Gastrocnemius medialis (tissue), 4 donors: ENCODE measurements at regions not wholly inside any gene's neighbourhood (a gene's known extent, or its start where the extent isn't known, plus 50 kb on each side); places are given as distances from the start of the nearest gene placed in this dataset.

Experiments
- ATAC-seq, 2 donors: fragments of 150-250 bp; one replicate each; pipeline ENCODE4 v1.9.1; 2016
- DNase-seq, 2 donors: peaks; one replicate each; pipeline ENCODE4 v3.0.0-alpha.2; 2019
- H3K27ac ChIP-seq, 4 donors: fragments of 200-600 bp; sonication (generic); 1 replicate in 1 of 4; 2 replicates in 3 of 4; pipeline ENCODE4 v1.5.1; 2016 to 2018; ENCODE audit warnings: mild to moderate bottlenecking in 2 of 4, moderate library complexity in 1 of 4
- H3K27me3 ChIP-seq, 3 donors: fragments of 200-600 bp; sonication (generic) in 2 of 3; 1 replicate in 1 of 3; 2 replicates in 2 of 3; pipeline versions ENCODE4 v1.5.1 to v1.6.0; 2016 to 2019; ENCODE audit warnings: mild to moderate bottlenecking in 1 of 3, moderate library complexity in 1 of 3
- H3K36me3 ChIP-seq, 2 donors: fragments of 200-600 bp; sonication (generic) in 1 of 2; one replicate each; pipeline ENCODE4 v1.5.1; 2017 to 2018
- H3K4me1 ChIP-seq, 2 donors: fragments of 200-600 bp; sonication (generic) in 1 of 2; one replicate each; pipeline ENCODE4 v1.5.1; 2016 to 2017; ENCODE audit warnings: mild to moderate bottlenecking in 2 of 2
- H3K4me3 ChIP-seq, 4 donors: fragments of 200-600 bp; sonication (generic) in 3 of 4; 1 replicate in 1 of 4; 2 replicates in 3 of 4; pipeline ENCODE4 v1.5.1; 2016 to 2019; ENCODE audit warnings: mild to moderate bottlenecking in 2 of 4
- H3K9me3 ChIP-seq, 3 donors: fragments of 200-600 bp; sonication (generic) in 2 of 3; 1 replicate in 1 of 3; 2 replicates in 2 of 3; pipeline ENCODE4 v1.5.1; 2016 to 2019
- CTCF ChIP-seq, 5 experiments: fragments of 450-650 bp in 3 of 5; fragments of 200-600 bp in 2 of 5; sonication (generic) in 2 of 5; IDR thresholded peaks in 4 of 5; conservative IDR thresholded peaks in 1 of 5; 1 replicate in 4 of 5; 2 replicates in 1 of 5; pipeline ENCODE4 v1.5.1; 2016 to 2019; ENCODE audit warnings: antibody characterized with exemption in 5 of 5, mild to moderate bottlenecking in 3 of 5, moderate library complexity in 3 of 5
- POLR2A ChIP-seq, 2 donors: fragments of 450-650 bp; IDR thresholded peaks; one replicate each; pipeline ENCODE4 v1.6.1; 2017; ENCODE audit warnings: antibody characterized with exemption in 2 of 2, mild to moderate bottlenecking in 2 of 2, moderate library complexity in 2 of 2
- in situ Hi-C, 4 donors: fragments of 200-750 bp; cut with MboI; loops; one replicate each; pipeline versions ENCODE4 v1.15.0 to v1.8.0; 2017; ENCODE audit warnings: low sequenced_read_pairs in 4 of 4
- intact Hi-C: fragments of 100-400 bp; cut with DNase I; formaldehyde crosslinking; loops from one replicate; pipeline ENCODE4 v1.15.1; 2023; ENCODE audit warnings: low total_unique reads

- H3K27ac ChIP-seq: no peak overlapping the region
- ATAC-seq (no peak), DNase-seq (no peak)
- no peaks in the 10 kb centered on the region for H3K27me3 ChIP-seq
- no peak overlapping the region for H3K4me3 ChIP-seq
- H3K4me1 ChIP-seq: no peaks in the 10 kb centered on the region
- H3K36me3 ChIP-seq: no peaks in the 10 kb centered on the region
- intact Hi-C loops (no loop called here), in situ Hi-C loops (no loop called here)
- TF ChIP-seq POLR2A (IDR thresholded peaks at IDR 0.05) (no peak), CTCF (IDR thresholded peaks at IDR 0.05 in 4 of 5, conservative IDR thresholded peaks at IDR 0.05 in 1 of 5) (no peak)
- no peaks in the 10 kb centered on the region for H3K9me3 ChIP-seq
Measured at GRCh38 chr13:108460043-108460442, 169.4 kb upstream of the MYO16 start.

DNA sequence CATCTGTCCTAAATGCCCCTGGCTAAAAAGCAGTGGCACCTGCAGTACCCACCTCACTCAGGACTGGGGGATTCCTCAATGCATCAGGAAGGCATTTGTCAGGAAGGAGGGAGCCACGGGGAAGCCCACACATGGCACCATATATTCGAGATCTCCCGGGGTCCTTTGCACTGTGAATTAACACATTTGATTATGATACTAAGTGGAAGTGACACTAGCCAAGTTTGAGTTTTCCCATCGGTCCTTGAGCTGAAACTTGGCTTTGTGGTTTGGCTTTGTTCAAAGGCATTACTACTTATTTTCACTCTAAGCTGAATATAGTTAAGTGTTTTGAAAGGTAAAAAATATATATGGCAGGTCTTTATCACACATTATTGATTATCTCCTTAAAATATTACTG, 168.7 kb upstream of the MYO16 start:
- intact Hi-C loops: no loop called here
- DNase-seq: no peak
- Histone ChIP-seq H3K4me1 (no peaks in the 10 kb centered on the region), H3K4me3 (no peak overlapping the region), H3K27me3 (no peaks in the 10 kb centered on the region), H3K36me3 (no peaks in the 10 kb centered on the region), H3K9me3 (no peaks in the 10 kb centered on the region), H3K27ac (no peak overlapping the region)
- in situ Hi-C loops: no loop called here
- TF ChIP-seq CTCF (IDR thresholded peaks at IDR 0.05 in 4 of 5, conservative IDR thresholded peaks at IDR 0.05 in 1 of 5) (no peak), POLR2A (IDR thresholded peaks at IDR 0.05) (no peak)
- ATAC-seq: no peak

DNA sequence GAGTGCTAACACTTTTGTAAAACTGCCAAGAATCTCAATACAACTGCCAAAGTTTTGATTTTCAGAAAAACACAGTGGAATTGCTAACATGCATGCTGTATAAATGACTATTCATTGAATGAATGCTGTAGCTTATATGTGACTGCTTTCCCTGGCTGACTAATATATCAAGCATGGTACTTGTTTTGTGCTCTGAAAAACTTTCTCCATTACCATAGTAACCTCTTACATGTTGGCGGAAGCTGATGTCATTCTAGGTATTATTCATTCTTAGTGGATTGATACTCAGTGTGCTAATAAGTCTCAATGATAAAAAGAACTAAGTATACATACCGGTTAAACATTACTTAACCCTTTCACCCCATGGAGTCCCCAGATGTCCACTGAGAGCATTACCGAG, 166.1 kb upstream of the MYO16 start:
- H3K36me3 ChIP-seq: no peaks in the 10 kb centered on the region
- H3K27me3 ChIP-seq: no peaks in the 10 kb centered on the region
- H3K4me1 ChIP-seq: no peaks in the 10 kb centered on the region
- in situ Hi-C loops (no loop called here), intact Hi-C loops (no loop called here)
- DNase-seq: no peak
- no peak for ATAC-seq
- TF ChIP-seq CTCF (IDR thresholded peaks at IDR 0.05 in 4 of 5, conservative IDR thresholded peaks at IDR 0.05 in 1 of 5) (no peak), POLR2A (IDR thresholded peaks at IDR 0.05) (no peak)
- no peak overlapping the region for H3K4me3 ChIP-seq
- H3K9me3 ChIP-seq: no peaks in the 10 kb centered on the region
- no peak overlapping the region for H3K27ac ChIP-seq

GRCh38 chr13:108470921-108471320, 158.5 kb upstream of the MYO16 start:
- no peaks in the 10 kb centered on the region for H3K9me3 ChIP-seq
- ATAC-seq (no peak), DNase-seq (no peak)
- H3K36me3 ChIP-seq: no peaks in the 10 kb centered on the region
- H3K4me3 ChIP-seq: no peak overlapping the region
- TF ChIP-seq CTCF (IDR thresholded peaks at IDR 0.05 in 4 of 5, conservative IDR thresholded peaks at IDR 0.05 in 1 of 5) (no peak), POLR2A (IDR thresholded peaks at IDR 0.05) (no peak)
- in situ Hi-C loops: no loop called here
- intact Hi-C loops: no loop called here
- no peak overlapping the region for H3K27ac ChIP-seq
- H3K4me1 ChIP-seq: no peaks in the 10 kb centered on the region
- H3K27me3 ChIP-seq: no peaks in the 10 kb centered on the region

DNA sequence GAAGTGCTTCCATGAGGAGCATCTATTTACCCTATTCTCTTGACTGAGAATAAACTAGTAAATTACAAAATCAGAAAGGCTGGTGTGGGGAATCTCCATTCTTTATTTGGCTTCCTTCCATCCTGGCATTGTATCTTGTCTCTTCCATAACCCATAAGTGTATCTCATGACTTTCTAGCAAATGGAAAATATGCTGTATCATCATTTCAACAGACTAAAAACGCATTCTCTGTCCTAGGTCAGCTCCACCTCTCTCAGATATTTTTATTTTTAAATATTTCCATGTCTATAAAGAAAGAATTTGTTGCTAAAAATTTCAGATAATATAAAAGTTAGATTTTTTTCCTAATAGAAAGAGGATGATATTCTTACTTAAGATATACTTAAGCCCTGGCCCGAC, 154.2 kb upstream of the MYO16 start:
- no peaks in the 10 kb centered on the region for H3K36me3 ChIP-seq
- DNase-seq: no peak
- H3K4me1 ChIP-seq: no peaks in the 10 kb centered on the region
- intact Hi-C loops: no loop called here
- H3K27me3 ChIP-seq: no peaks in the 10 kb centered on the region
- in situ Hi-C loops: no loop called here
- no peak overlapping the region for H3K4me3 ChIP-seq
- TF ChIP-seq CTCF (IDR thresholded peaks at IDR 0.05 in 4 of 5, conservative IDR thresholded peaks at IDR 0.05 in 1 of 5) (no peak), POLR2A (IDR thresholded peaks at IDR 0.05) (no peak)
- no peaks in the 10 kb centered on the region for H3K9me3 ChIP-seq
- no peak overlapping the region for H3K27ac ChIP-seq
- no peak for ATAC-seq
